A549 (cell line): ENCODE measurements at regions not wholly inside any gene's neighbourhood (a gene's known extent, or its start where the extent isn't known, plus 50 kb on each side); places are given as distances from the start of the nearest gene placed in this dataset.
"Not testable (repeated sequence)": the region's sequence is repeated elsewhere in the genome, so short reads cannot be mapped to it uniquely, and the experiment has no call there.

Experiments
- ATAC-seq, 2 experiments: fragments of 200-7000 bp in 1 of 2; fragments of >200 bp in 1 of 2; cut with Nextera tagmentation in 1 of 2; cut with Tn5 transposase in 1 of 2; 3 replicates each; pipeline versions ENCODE4 v1.8.0 to v1.9.1; 2018 to 2020; ENCODE audit warnings: mild to moderate bottlenecking in 1 of 2, moderate library complexity in 1 of 2
- CTCF ChIA-PET: fragments of 300-600 bp; sonication (Branson Sonifier 250); formaldehyde crosslinking; extraction: SDS; loops from one replicate; lab custom pipeline; 2021; ENCODE audit warnings: antibody characterized with exemption, inconsistent platforms; lab: Yijun Ruan, JAX
- POLR2A ChIA-PET: fragments of 350-600 bp; formaldehyde crosslinking; extraction: SDS; loops from one replicate; lab custom pipeline; 2021; ENCODE audit warnings: antibody characterized with exemption, inconsistent platforms; lab: Yijun Ruan, JAX
- DNase-seq, 2 experiments: peaks; one replicate each; pipeline versions ENCODE4 v3.0.0 to v3.0.0-alpha.2; 2011 to 2016; ENCODE audit warnings: low read depth in 1 of 2, low spot score in 1 of 2
- FAIRE-seq: peaks from 2 replicates; lab custom pipeline; 2011; peaks lifted over from hg19 to GRCh38; lab: Jason Lieb, UNC
- H3K27ac ChIP-seq, 2 experiments: fragments of >200 bp; sonication (Bioruptor Twin); formaldehyde crosslinking; 3 replicates each; pipeline ENCODE4 v1.5.1; 2016 to 2017
- H3K4me1 ChIP-seq: fragments of >200 bp; sonication (Bioruptor Twin); formaldehyde crosslinking; 3 replicates; pipeline ENCODE4 v1.6.1; 2016
- H3K4me2 ChIP-seq: fragments of >200 bp; sonication (Bioruptor Twin); formaldehyde crosslinking; 3 replicates; pipeline ENCODE4 v1.6.1; 2016
- H3K4me3 ChIP-seq: fragments of >200 bp; sonication (Bioruptor Twin); formaldehyde crosslinking; 3 replicates; pipeline ENCODE4 v1.5.1; 2016
- H3K9me3 ChIP-seq: fragments of >200 bp; sonication (Bioruptor Twin); formaldehyde crosslinking; 3 replicates; pipeline ENCODE4 v1.6.1; 2016
- CHD2 ChIP-seq: fragments of 150-350 bp; IDR thresholded peaks from 2 replicates; pipeline ENCODE4 v1.6.1; 2014; ENCODE audit warnings: low read length; ENCODE audit not compliant: partially characterized antibody
- EHF ChIP-seq: fragments of 250-450 bp; sonication (Bioruptor Pico); IDR thresholded peaks from 2 replicates; pipeline ENCODE4 v1.5.0; 2020; ENCODE audit warnings: mild to moderate bottlenecking
- ESRRA ChIP-seq: fragments of 150-350 bp; IDR thresholded peaks from 2 replicates; pipeline ENCODE4 v1.6.1; 2014; ENCODE audit warnings: mild to moderate bottlenecking, low read length, borderline replicate concordance
- FOXS1 ChIP-seq: fragments of 250-450 bp; sonication (Bioruptor Pico); IDR thresholded peaks from 2 replicates; pipeline ENCODE4 v1.5.0; 2020; ENCODE audit warnings: mild to moderate bottlenecking, moderate library complexity
- KDM1A ChIP-seq: fragments of 200-600 bp; sonication (generic); IDR thresholded peaks from 2 replicates; pipeline ENCODE4 v1.6.1; 2016; ENCODE audit warnings: low read depth, mild to moderate bottlenecking
- MAZ ChIP-seq: fragments of 150-350 bp; IDR thresholded peaks from 2 replicates; pipeline ENCODE4 v1.6.1; 2014; ENCODE audit warnings: antibody characterized with exemption, low read depth, low read length, borderline replicate concordance
- MYC ChIP-seq: IDR thresholded peaks from 2 replicates; pipeline ENCODE4 v1.6.1; 2012; ENCODE audit warnings: mild to moderate bottlenecking, inconsistent platforms, low read length, improper control_type of control experiment, borderline replicate concordance
- POLR2AphosphoS2 ChIP-seq: conservative IDR thresholded peaks from 2 replicates; pipeline ENCODE4 v1.6.1; 2012; ENCODE audit warnings: low read length, improper control_type of control experiment, inconsistent platforms
- RAD21 ChIP-seq, 2 experiments: fragments of >200 bp in 1 of 2; sonication (Bioruptor Twin) in 1 of 2; formaldehyde crosslinking in 1 of 2; IDR thresholded peaks in 1 of 2; conservative IDR thresholded peaks in 1 of 2; 2 replicates in 1 of 2; 3 replicates in 1 of 2; pipeline ENCODE4 v1.6.1; 2012 to 2018; ENCODE audit warnings: inconsistent platforms in 1 of 2
- RARB ChIP-seq: fragments of 250-450 bp; sonication (Bioruptor Pico); IDR thresholded peaks from 2 replicates; pipeline ENCODE4 v1.8.0; 2021; ENCODE audit warnings: mild to moderate bottlenecking, moderate library complexity
- RNF2 ChIP-seq: fragments of 200-600 bp; sonication (generic); IDR thresholded peaks from 2 replicates; pipeline ENCODE4 v1.6.1; 2016; ENCODE audit warnings: low read depth, mild to moderate bottlenecking, antibody characterized with exemption, moderate library complexity, borderline replicate concordance
- SMC3 ChIP-seq: fragments of >200 bp; sonication (Bioruptor Twin); formaldehyde crosslinking; IDR thresholded peaks from 3 replicates; pipeline ENCODE4 v1.6.1; 2018; ENCODE audit warnings: inconsistent platforms
- SREBF2 ChIP-seq: fragments of 450-650 bp; IDR thresholded peaks from 2 replicates; pipeline ENCODE4 v1.6.1; 2014; ENCODE audit warnings: mild to moderate bottlenecking, moderate library complexity
- ZNF302 ChIP-seq: fragments of 250-450 bp; sonication (Bioruptor Pico); IDR thresholded peaks from 2 replicates; pipeline ENCODE4 v1.9.0; 2021; ENCODE audit warnings: inconsistent platforms, mild to moderate bottlenecking, moderate library complexity
- ZSCAN20 ChIP-seq: fragments of 250-450 bp; sonication (Bioruptor Pico); IDR thresholded peaks from 2 replicates; pipeline ENCODE4 v1.8.0; 2022; ENCODE audit warnings: mild to moderate bottlenecking, moderate library complexity
- WGBS: methylation state at CpG from one replicate; pipeline ENCODE4 v1.1.6; 2017; ENCODE audit errors: missing lambda C conversion rate; 5-methylcytosine and 5-hydroxymethylcytosine counted together
- TF ChIP-seq, protein P1 (sequence below): fragments of 450-650 bp; IDR thresholded peaks from 2 replicates; pipeline ENCODE4 v1.6.1; 2014; ENCODE audit warnings: antibody characterized with exemption
- TF ChIP-seq, protein P2 (sequence below): IDR thresholded peaks from 2 replicates; pipeline ENCODE4 v1.6.1; 2012
- TF ChIP-seq, protein P3 (sequence below): fragments of 250-450 bp; sonication (Bioruptor Pico); IDR thresholded peaks from 2 replicates; pipeline ENCODE4 v1.5.0; 2020; ENCODE audit warnings: low read depth, mild to moderate bottlenecking, moderate library complexity
- TF ChIP-seq, protein P4 (sequence below): IDR thresholded peaks from 2 replicates; pipeline ENCODE4 v1.6.1; 2012; ENCODE audit warnings: low read depth, borderline replicate concordance
- TF ChIP-seq, protein P5 (sequence below): fragments of >200 bp; sonication (Bioruptor Twin); formaldehyde crosslinking; IDR thresholded peaks from 3 replicates; pipeline ENCODE4 v1.6.1; 2016
- TF ChIP-seq, protein P6 (sequence below): fragments of 200-600 bp; sonication (generic); IDR thresholded peaks from 2 replicates; pipeline ENCODE4 v1.6.1; 2016; ENCODE audit warnings: antibody characterized with exemption, mild to moderate bottlenecking, moderate library complexity

DNA sequence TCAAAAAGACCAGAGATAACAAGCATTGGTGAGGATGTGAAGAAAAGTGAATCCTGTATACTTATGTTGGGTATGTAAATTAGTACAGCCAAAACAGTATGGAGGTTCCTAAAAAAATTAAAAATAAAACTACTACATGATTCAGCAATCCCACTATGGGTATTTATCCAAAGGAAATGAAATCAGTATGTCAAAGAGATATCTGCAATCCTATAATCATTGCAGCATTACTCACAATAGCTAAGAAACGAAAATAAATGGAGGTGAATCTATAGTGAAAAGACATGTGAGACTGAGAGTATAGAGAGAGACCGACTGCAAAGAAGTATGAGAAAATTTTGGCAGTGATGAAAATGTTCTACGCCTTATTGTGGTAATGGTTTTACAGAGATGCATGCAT is 139.2 kb upstream of the TMEM168 start:
- H3K4me2 ChIP-seq: no peak overlapping the region
- no peak for FAIRE-seq
- CTCF ChIA-PET: interaction anchor here (1.2 kb wide), 1 partner anchor 492 kb away, joined by 3 read pairs; no protein-coding TSS in a partner anchor
- POLR2A ChIA-PET: interaction anchor here (1.0 kb wide), 1 partner anchor 10 kb away, joined by 6 read pairs; a partner anchor contains a TSS
- ATAC-seq: no peak
- H3K27ac ChIP-seq: no peak overlapping the region
- H3K9me3 ChIP-seq: no peaks in the 10 kb centered on the region
- no peak overlapping the region for H3K4me3 ChIP-seq
- H3K4me1 ChIP-seq: peaks cover 3% of the 10 kb centered on the region; the same call in 2 of the 3 replicates
- no peak for TF ChIP-seq EHF (CRISPR knock-in tag)
- TF ChIP-seq, protein P1, sequence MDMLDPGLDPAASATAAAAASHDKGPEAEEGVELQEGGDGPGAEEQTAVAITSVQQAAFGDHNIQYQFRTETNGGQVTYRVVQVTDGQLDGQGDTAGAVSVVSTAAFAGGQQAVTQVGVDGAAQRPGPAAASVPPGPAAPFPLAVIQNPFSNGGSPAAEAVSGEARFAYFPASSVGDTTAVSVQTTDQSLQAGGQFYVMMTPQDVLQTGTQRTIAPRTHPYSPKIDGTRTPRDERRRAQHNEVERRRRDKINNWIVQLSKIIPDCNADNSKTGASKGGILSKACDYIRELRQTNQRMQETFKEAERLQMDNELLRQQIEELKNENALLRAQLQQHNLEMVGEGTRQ: no peak
- no peak for TF ChIP-seq ZSCAN20 (CRISPR knock-in tag)
- TF ChIP-seq POLR2AphosphoS2: no peak
- TF ChIP-seq, protein P2, sequence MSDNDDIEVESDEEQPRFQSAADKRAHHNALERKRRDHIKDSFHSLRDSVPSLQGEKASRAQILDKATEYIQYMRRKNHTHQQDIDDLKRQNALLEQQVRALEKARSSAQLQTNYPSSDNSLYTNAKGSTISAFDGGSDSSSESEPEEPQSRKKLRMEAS: no peak
- TF ChIP-seq, protein P3, sequence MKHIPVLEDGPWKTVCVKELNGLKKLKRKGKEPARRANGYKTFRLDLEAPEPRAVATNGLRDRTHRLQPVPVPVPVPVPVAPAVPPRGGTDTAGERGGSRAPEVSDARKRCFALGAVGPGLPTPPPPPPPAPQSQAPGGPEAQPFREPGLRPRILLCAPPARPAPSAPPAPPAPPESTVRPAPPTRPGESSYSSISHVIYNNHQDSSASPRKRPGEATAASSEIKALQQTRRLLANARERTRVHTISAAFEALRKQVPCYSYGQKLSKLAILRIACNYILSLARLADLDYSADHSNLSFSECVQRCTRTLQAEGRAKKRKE (CRISPR knock-in tag): no peak
- no peak for TF ChIP-seq ZNF302
- no peak for TF ChIP-seq FOXS1
- TF ChIP-seq KDM1A: no peak
- no peak for TF ChIP-seq SREBF2
- no peak for TF ChIP-seq ESRRA
- no peak for TF ChIP-seq RAD21 (conservative IDR thresholded peaks at IDR 0.05 in 1 of 2, IDR thresholded peaks at IDR 0.05 in 1 of 2)
- TF ChIP-seq RARB: no peak
- no peak for TF ChIP-seq CHD2
- TF ChIP-seq, protein P4, sequence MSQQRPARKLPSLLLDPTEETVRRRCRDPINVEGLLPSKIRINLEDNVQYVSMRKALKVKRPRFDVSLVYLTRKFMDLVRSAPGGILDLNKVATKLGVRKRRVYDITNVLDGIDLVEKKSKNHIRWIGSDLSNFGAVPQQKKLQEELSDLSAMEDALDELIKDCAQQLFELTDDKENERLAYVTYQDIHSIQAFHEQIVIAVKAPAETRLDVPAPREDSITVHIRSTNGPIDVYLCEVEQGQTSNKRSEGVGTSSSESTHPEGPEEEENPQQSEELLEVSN: no peak
- no peak for DNase-seq
- 82% methylated on average over 3 of the region's 3 CpGs for WGBS

DNA sequence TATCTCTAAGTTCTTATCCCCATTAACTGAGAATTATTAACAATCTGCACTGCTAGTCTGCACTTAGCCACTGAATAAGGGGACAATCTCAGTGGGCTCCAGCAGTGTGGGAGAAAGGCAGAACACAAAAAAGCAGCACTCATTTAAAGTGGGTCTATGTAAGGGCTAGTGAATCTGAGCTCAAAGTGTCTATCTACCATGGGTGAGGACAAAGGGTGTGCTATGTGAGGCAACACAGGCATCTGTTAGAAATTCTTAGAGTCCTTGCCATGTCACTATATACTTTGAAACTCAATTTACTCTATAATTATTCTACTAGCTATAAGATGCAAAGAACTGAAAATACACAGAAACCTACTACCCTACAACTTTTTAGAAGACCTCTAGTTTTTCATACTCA is 135.8 kb upstream of the TMEM168 start:
- H3K4me3 ChIP-seq: no peak overlapping the region
- no peak for TF ChIP-seq MYC
- no peak for TF ChIP-seq RNF2
- TF ChIP-seq, protein P5, sequence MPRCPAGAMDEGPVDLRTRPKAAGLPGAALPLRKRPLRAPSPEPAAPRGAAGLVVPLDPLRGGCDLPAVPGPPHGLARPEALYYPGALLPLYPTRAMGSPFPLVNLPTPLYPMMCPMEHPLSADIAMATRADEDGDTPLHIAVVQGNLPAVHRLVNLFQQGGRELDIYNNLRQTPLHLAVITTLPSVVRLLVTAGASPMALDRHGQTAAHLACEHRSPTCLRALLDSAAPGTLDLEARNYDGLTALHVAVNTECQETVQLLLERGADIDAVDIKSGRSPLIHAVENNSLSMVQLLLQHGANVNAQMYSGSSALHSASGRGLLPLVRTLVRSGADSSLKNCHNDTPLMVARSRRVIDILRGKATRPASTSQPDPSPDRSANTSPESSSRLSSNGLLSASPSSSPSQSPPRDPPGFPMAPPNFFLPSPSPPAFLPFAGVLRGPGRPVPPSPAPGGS: no peak
- TF ChIP-seq SMC3: no peak
- no peak for TF ChIP-seq POLR2AphosphoS2
- TF ChIP-seq SREBF2: no peak
- TF ChIP-seq RAD21 (conservative IDR thresholded peaks at IDR 0.05 in 1 of 2, IDR thresholded peaks at IDR 0.05 in 1 of 2): no peak
- TF ChIP-seq, protein P6, sequence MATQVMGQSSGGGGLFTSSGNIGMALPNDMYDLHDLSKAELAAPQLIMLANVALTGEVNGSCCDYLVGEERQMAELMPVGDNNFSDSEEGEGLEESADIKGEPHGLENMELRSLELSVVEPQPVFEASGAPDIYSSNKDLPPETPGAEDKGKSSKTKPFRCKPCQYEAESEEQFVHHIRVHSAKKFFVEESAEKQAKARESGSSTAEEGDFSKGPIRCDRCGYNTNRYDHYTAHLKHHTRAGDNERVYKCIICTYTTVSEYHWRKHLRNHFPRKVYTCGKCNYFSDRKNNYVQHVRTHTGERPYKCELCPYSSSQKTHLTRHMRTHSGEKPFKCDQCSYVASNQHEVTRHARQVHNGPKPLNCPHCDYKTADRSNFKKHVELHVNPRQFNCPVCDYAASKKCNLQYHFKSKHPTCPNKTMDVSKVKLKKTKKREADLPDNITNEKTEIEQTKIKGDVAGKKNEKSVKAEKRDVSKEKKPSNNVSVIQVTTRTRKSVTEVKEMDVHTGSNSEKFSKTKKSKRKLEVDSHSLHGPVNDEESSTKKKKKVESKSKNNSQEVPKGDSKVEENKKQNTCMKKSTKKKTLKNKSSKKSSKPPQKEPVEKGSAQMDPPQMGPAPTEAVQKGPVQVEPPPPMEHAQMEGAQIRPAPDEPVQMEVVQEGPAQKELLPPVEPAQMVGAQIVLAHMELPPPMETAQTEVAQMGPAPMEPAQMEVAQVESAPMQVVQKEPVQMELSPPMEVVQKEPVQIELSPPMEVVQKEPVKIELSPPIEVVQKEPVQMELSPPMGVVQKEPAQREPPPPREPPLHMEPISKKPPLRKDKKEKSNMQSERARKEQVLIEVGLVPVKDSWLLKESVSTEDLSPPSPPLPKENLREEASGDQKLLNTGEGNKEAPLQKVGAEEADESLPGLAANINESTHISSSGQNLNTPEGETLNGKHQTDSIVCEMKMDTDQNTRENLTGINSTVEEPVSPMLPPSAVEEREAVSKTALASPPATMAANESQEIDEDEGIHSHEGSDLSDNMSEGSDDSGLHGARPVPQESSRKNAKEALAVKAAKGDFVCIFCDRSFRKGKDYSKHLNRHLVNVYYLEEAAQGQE: no peak
- TF ChIP-seq FOXS1: no peak
- TF ChIP-seq MAZ: no peak
- TF ChIP-seq, all 56 proteins: peak for 0
- CTCF ChIA-PET: no interaction called here
- no peak for DNase-seq
- no peak overlapping the region for H3K4me2 ChIP-seq
- no peaks in the 10 kb centered on the region for H3K9me3 ChIP-seq
- POLR2A ChIA-PET: no interaction called here
- no peak for FAIRE-seq
- H3K4me1 ChIP-seq: peaks cover 3% of the 10 kb centered on the region; the same call in 2 of the 3 replicates
- ATAC-seq: no peak
- H3K27ac ChIP-seq: no peak overlapping the region

DNA sequence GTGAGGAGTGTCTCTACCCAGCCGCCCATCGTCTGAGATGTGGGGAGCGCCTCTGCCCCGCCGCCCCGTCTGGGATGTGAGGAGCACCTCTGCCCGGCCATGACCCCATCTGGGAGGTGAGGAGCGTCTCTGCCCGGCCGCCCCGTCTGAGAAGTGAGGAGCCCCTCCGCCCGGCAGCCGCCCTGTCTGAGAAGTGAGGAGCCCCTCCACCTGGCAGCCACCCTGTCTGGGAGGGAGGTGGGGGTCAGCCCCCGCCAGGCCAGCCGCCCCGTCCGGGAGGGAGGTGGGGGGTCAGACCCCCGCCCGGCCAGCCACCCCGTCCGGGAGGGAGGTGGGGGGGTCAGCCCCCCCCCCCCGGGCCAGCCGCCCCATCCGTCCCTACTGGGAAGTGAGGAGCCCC is 132.4 kb upstream of the TMEM168 start:
- H3K27ac ChIP-seq, H3K4me1 ChIP-seq, H3K4me3 ChIP-seq, POLR2A ChIA-PET, FAIRE-seq, H3K4me2 ChIP-seq, CTCF ChIA-PET, DNase-seq, ATAC-seq, H3K9me3 ChIP-seq: not testable (repeated sequence)
- 60% methylated on average over 1 of the region's 25 CpGs for WGBS

DNA sequence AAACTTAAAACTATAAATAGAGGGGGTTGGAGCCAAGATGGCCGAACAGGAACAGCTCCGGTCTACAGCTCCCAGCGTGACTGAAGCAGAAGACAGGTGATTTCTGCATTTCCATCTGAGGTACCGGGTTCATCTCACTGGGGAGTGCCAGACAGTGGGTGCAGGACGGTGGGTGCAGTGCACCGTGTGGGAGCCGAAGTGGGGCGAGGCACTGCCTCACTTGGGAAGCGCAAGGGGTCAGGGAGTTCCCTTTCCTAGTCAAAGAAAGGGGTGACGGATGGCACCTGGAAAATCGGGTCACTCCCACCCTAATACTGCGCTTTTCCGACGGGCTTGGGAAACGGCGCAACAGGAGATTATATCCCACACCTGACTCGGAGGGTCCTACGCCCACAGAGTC is 126.2 kb upstream of the TMEM168 start:
- H3K4me3 ChIP-seq, H3K9me3 ChIP-seq, FAIRE-seq, ATAC-seq, POLR2A ChIA-PET, DNase-seq, H3K4me1 ChIP-seq, H3K4me2 ChIP-seq, CTCF ChIA-PET, H3K27ac ChIP-seq: not testable (repeated sequence)
- 91% methylated on average over 18 of the region's 18 CpGs for WGBS
